ENCODE measurements at regions not wholly inside any gene's neighbourhood (a gene's known extent, or its start where the extent isn't known, plus 50 kb on each side); places are given as distances from the start of the nearest gene placed in this dataset.

GRCh38 chr4:152050106-152050505 lies 289.3 kb upstream of the GATB start:
- intact Hi-C loops (cut with DNase I; ENCODE audit: low total_unique reads), result no loop called here
- Histone ChIP-seq H3K27me3 (no peaks in the 10 kb centered on the region), H3K4me1 (no peaks in the 10 kb centered on the region), H3K9me3 (no peaks in the 10 kb centered on the region), H3K36me3 (no peaks in the 10 kb centered on the region), H3K27ac (no peak overlapping the region), H3K4me3 (no peak overlapping the region)
- TF ChIP-seq POLR2A (IDR thresholded peaks at IDR 0.05) (no peak), CTCF (IDR thresholded peaks at IDR 0.05) (no peak)
- no peak for DNase-seq

GRCh38 chr4:152047451-152047850 lies 286.6 kb upstream of the GATB start:
- intact Hi-C loops (cut with DNase I; ENCODE audit: low total_unique reads), result no loop called here
- H3K9me3 ChIP-seq, result no peaks in the 10 kb centered on the region
- no peak overlapping the region for H3K4me3 ChIP-seq
- TF ChIP-seq CTCF (IDR thresholded peaks at IDR 0.05), result no peak
- H3K27me3 ChIP-seq, result peaks cover 0 to 4% of the 10 kb centered on the region in 2 donors
- no peak for DNase-seq
- H3K4me1 ChIP-seq, result no peaks in the 10 kb centered on the region
- H3K36me3 ChIP-seq, result no peaks in the 10 kb centered on the region
- no peak overlapping the region for H3K27ac ChIP-seq

DNA sequence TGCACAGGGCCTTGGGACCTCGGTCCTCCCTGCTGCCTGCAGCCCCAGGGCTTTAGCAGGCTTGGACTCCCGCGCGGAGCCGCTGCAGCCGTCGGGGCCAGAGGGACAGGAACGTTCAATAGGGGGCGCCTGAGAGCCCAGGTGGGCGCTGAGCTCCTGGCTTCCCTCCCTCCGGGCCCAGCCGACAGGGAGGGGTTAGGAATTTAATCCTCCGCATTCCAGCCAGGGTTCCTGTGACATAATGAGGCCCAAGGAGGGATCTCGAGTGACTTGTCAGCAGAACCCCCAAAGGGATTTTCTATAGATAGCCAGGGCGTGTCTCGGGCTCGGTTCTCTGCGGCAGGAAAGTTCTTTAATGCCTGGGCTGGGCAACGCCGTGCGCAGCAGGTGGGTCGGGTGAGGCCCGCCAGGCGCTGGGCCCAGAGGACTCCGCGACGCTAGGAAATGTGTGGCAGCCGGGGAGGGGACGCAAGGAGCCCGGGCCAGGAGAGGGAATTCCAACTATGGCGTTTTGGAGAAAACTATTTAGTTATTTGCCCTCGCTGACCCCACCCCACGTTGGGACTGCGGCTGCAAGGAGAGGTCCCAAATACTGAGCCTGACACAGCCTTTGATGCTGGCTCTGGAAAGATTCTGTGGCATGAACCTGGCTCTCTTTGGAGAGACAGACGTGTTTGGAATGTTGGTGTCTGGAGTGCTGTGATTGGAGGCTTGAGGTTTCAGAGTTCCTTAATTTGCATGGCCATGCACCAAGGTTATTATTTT lies 285.2 kb upstream of the GATB start:
- Histone ChIP-seq H3K36me3 (no peaks in the 10 kb centered on the region), H3K27me3 (peaks cover 0 to 4% of the 10 kb centered on the region in 2 donors), H3K4me3 (no peak overlapping the region), H3K4me1 (no peaks in the 10 kb centered on the region), H3K27ac (no peak overlapping the region), H3K9me3 (no peaks in the 10 kb centered on the region)
- intact Hi-C loops (cut with DNase I; ENCODE audit: low total_unique reads), result no loop called here
- no peak for TF ChIP-seq POLR2A (IDR thresholded peaks at IDR 0.05)
- TF ChIP-seq CTCF (IDR thresholded peaks at IDR 0.05), result no peak
- DNase-seq, result no peak

GRCh38 chr4:152045449-152045806 lies 284.6 kb upstream of the GATB start:
- no peak for DNase-seq
- Histone ChIP-seq H3K4me1 (no peaks in the 10 kb centered on the region), H3K9me3 (no peaks in the 10 kb centered on the region), H3K27me3 (peaks cover 0 to 4% of the 10 kb centered on the region in 2 donors), H3K27ac (no peak overlapping the region), H3K36me3 (no peaks in the 10 kb centered on the region), H3K4me3 (no peak overlapping the region)
- intact Hi-C loops (cut with DNase I; ENCODE audit: low total_unique reads), result no loop called here
- TF ChIP-seq CTCF (IDR thresholded peaks at IDR 0.05), result no peak

- Histone ChIP-seq H3K27ac (no peak overlapping the region), H3K27me3 (peaks cover 0 to 4% of the 10 kb centered on the region in 2 donors), H3K9me3 (no peaks in the 10 kb centered on the region), H3K4me3 (no peak overlapping the region), H3K36me3 (no peaks in the 10 kb centered on the region), H3K4me1 (no peaks in the 10 kb centered on the region)
- no peak for DNase-seq
- intact Hi-C loops (cut with DNase I; ENCODE audit: low total_unique reads), result no loop called here
- TF ChIP-seq POLR2A (IDR thresholded peaks at IDR 0.05) (no peak), CTCF (IDR thresholded peaks at IDR 0.05) (no peak)
These were observed 283.7 kb upstream of the GATB start for GRCh38 chr4:152044331-152045036.
